LNCaP clone FGC (cell line): ENCODE measurements at regions not wholly inside any gene's neighbourhood (a gene's known extent, or its start where the extent isn't known, plus 50 kb on each side); places are given as distances from the start of the nearest gene placed in this dataset.
"Not testable (repeated sequence)": the region's sequence is repeated elsewhere in the genome, so short reads cannot be mapped to it uniquely, and the experiment has no call there.

Experiments
- DNase-seq: peaks from one replicate; pipeline ENCODE4 v3.0.0-alpha.2; 2011; ENCODE audit warnings: low read depth
- H3K4me3 ChIP-seq: 2 replicates; pipeline ENCODE4 v1.5.1; 2011; ENCODE audit warnings: mild to moderate bottlenecking, low read depth, low read length, control low read depth
- CTCF ChIP-seq: IDR thresholded peaks from 2 replicates; pipeline ENCODE4 v1.5.1; 2012; ENCODE audit warnings: mild to moderate bottlenecking; ENCODE audit not compliant: control insufficient read depth, insufficient read depth; ENCODE audit errors: extremely low read depth

- no peak for DNase-seq
- no peak for TF ChIP-seq CTCF
- no peak overlapping the region for H3K4me3 ChIP-seq
Measured at GRCh38 chr10:78600740-78601139, 468.0 kb upstream of the ZMIZ1 start.

GRCh38 chr10:78602201-78602932 lies 466.4 kb upstream of the ZMIZ1 start:
- TF ChIP-seq CTCF: no peak
- no peak for DNase-seq
- no peak overlapping the region for H3K4me3 ChIP-seq

- DNase-seq: no peak
- H3K4me3 ChIP-seq: no peak overlapping the region
- TF ChIP-seq CTCF: no peak
Measured at GRCh38 chr10:78604286-78604685, 464.5 kb upstream of the ZMIZ1 start.

GRCh38 chr10:78604721-78605120 lies 464.0 kb upstream of the ZMIZ1 start:
- no peak for TF ChIP-seq CTCF
- no peak overlapping the region for H3K4me3 ChIP-seq
- no peak for DNase-seq

GRCh38 chr10:78605800-78606350 lies 462.9 kb upstream of the ZMIZ1 start:
- no peak for TF ChIP-seq CTCF
- DNase-seq: no peak

GRCh38 chr10:78606766-78607165 lies 462.0 kb upstream of the ZMIZ1 start:
- DNase-seq, H3K4me3 ChIP-seq: not testable (repeated sequence)

More at GRCh38 chr10:78605800-78606350, 462.9 kb upstream of the ZMIZ1 start:
- H3K4me3 ChIP-seq: no peak overlapping the region

- TF ChIP-seq CTCF: no peak
- DNase-seq: no peak
- no peak overlapping the region for H3K4me3 ChIP-seq
Measured at GRCh38 chr10:78609976-78610375, 458.8 kb upstream of the ZMIZ1 start.
